HEK293 (cell line): ENCODE measurements at regions not wholly inside any gene's neighbourhood (a gene's known extent, or its start where the extent isn't known, plus 50 kb on each side); places are given as distances from the start of the nearest gene placed in this dataset.

Experiments used
- CTCF ChIA-PET: fragments of 350-600 bp; formaldehyde crosslinking; extraction: SDS; loops from one replicate; lab custom pipeline; 2021; ENCODE audit warnings: antibody characterized with exemption; lab: Yijun Ruan, JAX
- POLR2A ChIA-PET: fragments of 300-600 bp; formaldehyde crosslinking; extraction: SDS; loops from one replicate; lab custom pipeline; 2020; ENCODE audit warnings: antibody characterized with exemption, inconsistent platforms; lab: Yijun Ruan, JAX
- H3K27ac ChIP-seq: fragments of 200-500 bp; sonication (Bioruptor generic); 2 replicates; pipeline ENCODE4 v1.5.1; 2014; ENCODE audit warnings: low read depth, low read length, control low read depth, inconsistent platforms; ENCODE audit errors: extremely low read depth
- H3K36me3 ChIP-seq, 2 experiments: fragments of 200-500 bp in 1 of 2; sonication (Bioruptor generic) in 1 of 2; 1 replicate in 1 of 2; 2 replicates in 1 of 2; pipeline ENCODE4 v1.5.1; 2014 to 2017; ENCODE audit warnings: inconsistent platforms in 2 of 2, low read length in 2 of 2; ENCODE audit not compliant: control insufficient read depth in 2 of 2, insufficient read depth in 1 of 2
- H3K4me1 ChIP-seq: fragments of 200-500 bp; sonication (Bioruptor generic); 2 replicates; pipeline ENCODE4 v1.5.1; 2014; ENCODE audit warnings: mild to moderate bottlenecking, low read length, inconsistent platforms; ENCODE audit not compliant: control insufficient read depth, insufficient read depth
- H3K4me3 ChIP-seq: 2 replicates; pipeline ENCODE4 v1.5.1; 2011; ENCODE audit warnings: low read depth, mild to moderate bottlenecking, control low read depth, low read length, moderate library complexity
- H3K9me3 ChIP-seq: fragments of 200-500 bp; sonication (Bioruptor generic); 2 replicates; pipeline ENCODE4 v1.5.1; 2014; ENCODE audit warnings: low read depth, low read length, inconsistent platforms; ENCODE audit not compliant: control insufficient read depth, insufficient read depth
- BCL11B ChIP-seq: fragments of 450-650 bp; formaldehyde crosslinking; IDR thresholded peaks from 2 replicates; pipeline ENCODE4 v1.5.1; 2016; ENCODE audit warnings: low read depth, missing biosample characterization, missing genetic modification characterization
- GFI1B ChIP-seq: fragments of 450-650 bp; formaldehyde crosslinking; IDR thresholded peaks from 2 replicates; pipeline ENCODE4 v1.5.1; 2016; ENCODE audit warnings: missing biosample characterization, missing genetic modification characterization
- HOXA7 ChIP-seq: sonication (generic); formaldehyde crosslinking; IDR thresholded peaks from 2 replicates; pipeline ENCODE4 v1.8.1; 2022; ENCODE audit warnings: missing genetic modification reagents, borderline replicate concordance
- SP7 ChIP-seq: fragments of 450-650 bp; formaldehyde crosslinking; IDR thresholded peaks from 2 replicates; pipeline ENCODE4 v1.5.1; 2016; ENCODE audit warnings: missing biosample characterization, missing genetic modification characterization
- TSHZ1 ChIP-seq: fragments of 450-650 bp; formaldehyde crosslinking; IDR thresholded peaks from 2 replicates; pipeline ENCODE4 v1.5.1; 2016; ENCODE audit warnings: missing biosample characterization, missing genetic modification characterization, borderline replicate concordance
- ZBTB21 ChIP-seq: fragments of 450-650 bp; formaldehyde crosslinking; IDR thresholded peaks from 2 replicates; pipeline ENCODE4 v1.5.1; 2017; ENCODE audit warnings: missing biosample characterization, missing genetic modification characterization
- ZEB2 ChIP-seq: fragments of 450-650 bp; formaldehyde crosslinking; IDR thresholded peaks from 2 replicates; pipeline ENCODE4 v1.5.1; 2016; ENCODE audit warnings: missing biosample characterization, missing genetic modification characterization
- ZNF133 ChIP-seq: fragments of 450-650 bp; formaldehyde crosslinking; IDR thresholded peaks from 2 replicates; pipeline ENCODE4 v1.5.1; 2016; ENCODE audit warnings: missing biosample characterization, missing genetic modification characterization
- ZNF629 ChIP-seq: fragments of 450-650 bp; formaldehyde crosslinking; IDR thresholded peaks from 2 replicates; pipeline ENCODE4 v1.5.1; 2017; ENCODE audit warnings: missing biosample characterization, missing genetic modification characterization
- ZNF660 ChIP-seq: fragments of 450-650 bp; IDR thresholded peaks from 2 replicates; pipeline ENCODE4 v1.5.1; 2018; ENCODE audit warnings: missing biosample characterization, mild to moderate bottlenecking, missing genetic modification characterization
- ZNF768 ChIP-seq: fragments of 450-650 bp; formaldehyde crosslinking; IDR thresholded peaks from 2 replicates; pipeline ENCODE4 v1.5.1; 2018; ENCODE audit warnings: missing biosample characterization, mild to moderate bottlenecking, missing genetic modification characterization
- TF ChIP-seq, protein P1 (sequence below): fragments of 450-650 bp; formaldehyde crosslinking; IDR thresholded peaks from 2 replicates; pipeline ENCODE4 v1.5.1; 2016; ENCODE audit warnings: missing biosample characterization, missing genetic modification characterization
- TF ChIP-seq, protein P2 (sequence below): fragments of 450-650 bp; formaldehyde crosslinking; IDR thresholded peaks from 2 replicates; pipeline ENCODE4 v1.5.1; 2016; ENCODE audit warnings: missing biosample characterization, missing genetic modification characterization
- TF ChIP-seq, protein P3 (sequence below): sonication (generic); formaldehyde crosslinking; IDR thresholded peaks from 2 replicates; pipeline ENCODE4 v1.8.1; 2022; ENCODE audit warnings: mild to moderate bottlenecking, moderate library complexity, missing genetic modification reagents
- TF ChIP-seq, protein P4 (sequence below): fragments of 450-650 bp; formaldehyde crosslinking; IDR thresholded peaks from 2 replicates; pipeline ENCODE4 v1.5.1; 2016; ENCODE audit warnings: missing biosample characterization, missing genetic modification characterization

- TF ChIP-seq TSHZ1 (tag by site-specific recombination) (peak; percentile 69; the same call in 1 of the 2 replicates), ZNF660 (peak; percentile 98), GFI1B (peak; percentile 16; the same call in 1 of the 2 replicates), ZNF768 (tag by site-specific recombination) (no peak)
- TF ChIP-seq, protein P1, sequence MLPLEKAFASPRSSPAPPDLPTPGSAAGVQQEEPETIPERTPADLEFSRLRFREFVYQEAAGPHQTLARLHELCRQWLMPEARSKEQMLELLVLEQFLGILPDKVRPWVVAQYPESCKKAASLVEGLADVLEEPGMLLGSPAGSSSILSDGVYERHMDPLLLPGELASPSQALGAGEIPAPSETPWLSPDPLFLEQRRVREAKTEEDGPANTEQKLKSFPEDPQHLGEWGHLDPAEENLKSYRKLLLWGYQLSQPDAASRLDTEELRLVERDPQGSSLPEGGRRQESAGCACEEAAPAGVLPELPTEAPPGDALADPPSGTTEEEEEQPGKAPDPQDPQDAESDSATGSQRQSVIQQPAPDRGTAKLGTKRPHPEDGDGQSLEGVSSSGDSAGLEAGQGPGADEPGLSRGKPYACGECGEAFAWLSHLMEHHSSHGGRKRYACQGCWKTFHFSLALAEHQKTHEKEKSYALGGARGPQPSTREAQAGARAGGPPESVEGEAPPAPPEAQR (tag by site-specific recombination) = no peak
Measured at GRCh38 chr5:91313757-91314673, 69.1 kb downstream of the ARRDC3 start (continued).

DNA sequence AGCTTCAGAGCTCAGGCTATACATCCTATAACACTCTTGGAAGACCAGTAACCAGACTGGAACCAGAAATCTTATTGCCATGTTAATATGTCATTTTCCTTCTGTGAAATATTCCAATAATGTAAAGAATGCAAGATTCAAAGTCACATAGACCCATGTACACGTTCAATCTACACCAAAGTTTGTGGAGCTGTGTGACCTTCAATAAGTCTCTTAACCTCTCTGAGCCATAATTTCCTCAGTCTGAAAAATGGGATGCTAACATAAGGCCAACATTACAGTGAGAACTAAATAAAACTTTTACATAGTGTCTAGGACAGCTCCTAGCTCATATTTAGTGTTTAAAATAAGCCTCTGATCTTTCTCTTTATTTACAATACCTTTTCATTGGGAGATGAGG is 70.4 kb downstream of the ARRDC3 start:
- Histone ChIP-seq H3K27ac (no peak overlapping the region), H3K9me3 (no peaks in the 10 kb centered on the region), H3K36me3 (no peaks in the 10 kb centered on the region), H3K4me3 (no peak overlapping the region), H3K4me1 (no peaks in the 10 kb centered on the region; the same call in 1 of the 2 replicates)
- TF ChIP-seq HOXA7 (CRISPR knock-in tag) = no peak
- no peak for TF ChIP-seq BCL11B (tag by site-specific recombination)
- TF ChIP-seq, protein P2, sequence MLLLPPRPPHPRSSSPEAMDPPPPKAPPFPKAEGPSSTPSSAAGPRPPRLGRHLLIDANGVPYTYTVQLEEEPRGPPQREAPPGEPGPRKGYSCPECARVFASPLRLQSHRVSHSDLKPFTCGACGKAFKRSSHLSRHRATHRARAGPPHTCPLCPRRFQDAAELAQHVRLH (tag by site-specific recombination) = 0 out of 2 replicates have a peak, but pooled peaks have one; percentile 21
- TF ChIP-seq ZNF768 (tag by site-specific recombination) = peak; percentile 75
- ChIA-PET CTCF (interaction anchor here (0.5 to 0.8 kb wide), 3 partner anchors 44 to 86 kb away, joined by 3 read pairs; no protein-coding TSS in a partner anchor), POLR2A (no interaction called here)

GRCh38 chr5:91311697-91312501 is 71.2 kb downstream of the ARRDC3 start:
- no peaks in the 10 kb centered on the region for H3K9me3 ChIP-seq
- no peaks in the 10 kb centered on the region; the same call in 1 of the 2 replicates for H3K4me1 ChIP-seq
- H3K36me3 ChIP-seq = no peaks in the 10 kb centered on the region
- no peak overlapping the region for H3K4me3 ChIP-seq
- ChIA-PET POLR2A (interaction anchor here (0.8 to 1.3 kb wide), 2 partner anchors 69 to 71 kb away, joined by 3 to 4 read pairs; partner anchors contain the start of gene ARRDC3), CTCF (interaction anchor here (1.6 kb wide), 1 partner anchor 22 kb away, joined by 3 read pairs; no protein-coding TSS in a partner anchor)
- H3K27ac ChIP-seq = no peak overlapping the region; the same call in 1 of the 2 replicates
- TF ChIP-seq, protein P3, sequence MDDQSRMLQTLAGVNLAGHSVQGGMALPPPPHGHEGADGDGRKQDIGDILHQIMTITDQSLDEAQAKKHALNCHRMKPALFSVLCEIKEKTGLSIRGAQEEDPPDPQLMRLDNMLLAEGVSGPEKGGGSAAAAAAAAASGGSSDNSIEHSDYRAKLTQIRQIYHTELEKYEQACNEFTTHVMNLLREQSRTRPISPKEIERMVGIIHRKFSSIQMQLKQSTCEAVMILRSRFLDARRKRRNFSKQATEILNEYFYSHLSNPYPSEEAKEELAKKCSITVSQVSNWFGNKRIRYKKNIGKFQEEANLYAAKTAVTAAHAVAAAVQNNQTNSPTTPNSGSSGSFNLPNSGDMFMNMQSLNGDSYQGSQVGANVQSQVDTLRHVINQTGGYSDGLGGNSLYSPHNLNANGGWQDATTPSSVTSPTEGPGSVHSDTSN (CRISPR knock-in tag) = no peak
- TF ChIP-seq SP7 (tag by site-specific recombination) (peak; percentile 52; the same call in 1 of the 2 replicates), ZNF629 (peak; percentile 69; the same call in 1 of the 2 replicates), ZNF660 (0 out of 2 replicates have a peak, but pooled peaks have one; percentile 28), ZNF133 (tag by site-specific recombination) (no peak), ZBTB21 (peak; percentile 72), ZEB2 (tag by site-specific recombination) (0 out of 2 replicates have a peak, but pooled peaks have one; percentile 23)
- TF ChIP-seq, protein P4, sequence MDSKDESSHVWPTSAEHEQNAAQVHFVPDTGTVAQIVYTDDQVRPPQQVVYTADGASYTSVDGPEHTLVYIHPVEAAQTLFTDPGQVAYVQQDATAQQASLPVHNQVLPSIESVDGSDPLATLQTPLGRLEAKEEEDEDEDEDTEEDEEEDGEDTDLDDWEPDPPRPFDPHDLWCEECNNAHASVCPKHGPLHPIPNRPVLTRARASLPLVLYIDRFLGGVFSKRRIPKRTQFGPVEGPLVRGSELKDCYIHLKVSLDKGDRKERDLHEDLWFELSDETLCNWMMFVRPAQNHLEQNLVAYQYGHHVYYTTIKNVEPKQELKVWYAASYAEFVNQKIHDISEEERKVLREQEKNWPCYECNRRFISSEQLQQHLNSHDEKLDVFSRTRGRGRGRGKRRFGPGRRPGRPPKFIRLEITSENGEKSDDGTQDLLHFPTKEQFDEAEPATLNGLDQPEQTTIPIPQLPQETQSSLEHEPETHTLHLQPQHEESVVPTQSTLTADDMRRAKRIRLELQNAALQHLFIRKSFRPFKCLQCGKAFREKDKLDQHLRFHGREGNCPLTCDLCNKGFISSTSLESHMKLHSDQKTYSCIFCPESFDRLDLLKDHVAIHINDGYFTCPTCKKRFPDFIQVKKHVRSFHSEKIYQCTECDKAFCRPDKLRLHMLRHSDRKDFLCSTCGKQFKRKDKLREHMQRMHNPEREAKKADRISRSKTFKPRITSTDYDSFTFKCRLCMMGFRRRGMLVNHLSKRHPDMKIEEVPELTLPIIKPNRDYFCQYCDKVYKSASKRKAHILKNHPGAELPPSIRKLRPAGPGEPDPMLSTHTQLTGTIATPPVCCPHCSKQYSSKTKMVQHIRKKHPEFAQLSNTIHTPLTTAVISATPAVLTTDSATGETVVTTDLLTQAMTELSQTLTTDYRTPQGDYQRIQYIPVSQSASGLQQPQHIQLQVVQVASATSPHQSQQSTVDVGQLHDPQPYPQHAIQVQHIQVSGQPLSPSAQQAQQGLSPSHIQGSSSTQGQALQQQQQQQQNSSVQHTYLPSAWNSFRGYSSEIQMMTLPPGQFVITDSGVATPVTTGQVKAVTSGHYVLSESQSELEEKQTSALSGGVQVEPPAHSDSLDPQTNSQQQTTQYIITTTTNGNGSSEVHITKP (tag by site-specific recombination) = peak; percentile 78
